GM19099 (cell line): ENCODE measurements at regions not wholly inside any gene's neighbourhood (a gene's known extent, or its start where the extent isn't known, plus 50 kb on each side); places are given as distances from the start of the nearest gene placed in this dataset.

Experiments used
- POLR2A ChIP-seq: IDR thresholded peaks from 3 replicates; pipeline ENCODE4 v1.6.1; 2011; ENCODE audit warnings: low read depth; ENCODE audit not compliant: insufficient read length; ENCODE audit errors: extremely low read depth

GRCh38 chr21:43329711-43330269, 97.1 kb downstream of the SIK1 start:
- TF ChIP-seq POLR2A: no peak

- TF ChIP-seq POLR2A: no peak
These were observed 97.8 kb downstream of the SIK1 start for GRCh38 chr21:43328958-43329691.

GRCh38 chr21:43328185-43328957, 98.6 kb downstream of the SIK1 start:
- no peak for TF ChIP-seq POLR2A

- no peak for TF ChIP-seq POLR2A
These were observed 100.8 kb downstream of the SIK1 start for GRCh38 chr21:43325968-43326715.

GRCh38 chr21:43325036-43325435, 101.9 kb downstream of the SIK1 start:
- TF ChIP-seq POLR2A: no peak

- TF ChIP-seq POLR2A: no peak
These were observed 102.3 kb downstream of the SIK1 start for GRCh38 chr21:43324596-43324995.

- TF ChIP-seq POLR2A: no peak
These were observed 103.5 kb downstream of the SIK1 start for GRCh38 chr21:43323244-43324005.

- TF ChIP-seq POLR2A: no peak
These were observed 104.1 kb downstream of the SIK1 start for GRCh38 chr21:43322805-43323204.

- TF ChIP-seq POLR2A: no peak
These were observed 104.6 kb downstream of the SIK1 start for GRCh38 chr21:43322311-43322710.

GRCh38 chr21:43321611-43322010, 105.3 kb downstream of the SIK1 start:
- no peak for TF ChIP-seq POLR2A

GRCh38 chr21:43321111-43321510, 105.8 kb downstream of the SIK1 start:
- no peak for TF ChIP-seq POLR2A

GRCh38 chr21:43320526-43320925, 106.4 kb downstream of the SIK1 start:
- no peak for TF ChIP-seq POLR2A

- no peak for TF ChIP-seq POLR2A
These were observed 107.8 kb downstream of the SIK1 start for GRCh38 chr21:43318841-43319781.
